Coronary artery (tissue), 2 donors: ENCODE measurements at regions not wholly inside any gene's neighbourhood (a gene's known extent, or its start where the extent isn't known, plus 50 kb on each side); places are given as distances from the start of the nearest gene placed in this dataset.
"Not testable (repeated sequence)": the region's sequence is repeated elsewhere in the genome, so short reads cannot be mapped to it uniquely, and the experiment has no call there.

Experiments used
- DNase-seq: peaks from one replicate; pipeline ENCODE4 v3.0.0-alpha.2; 2017; ENCODE audit warnings: low spot score
- H3K27ac ChIP-seq, 2 donors: fragments of 200-600 bp; sonication (generic); one replicate each; pipeline ENCODE4 v1.5.1; 2016 to 2019
- H3K4me3 ChIP-seq: fragments of 200-600 bp; sonication (generic); 2 replicates; pipeline ENCODE4 v1.5.1; 2016; ENCODE audit warnings: mild to moderate bottlenecking, moderate library complexity
- TF ChIP-seq, protein P1 (sequence below): fragments of 200-600 bp; sonication (generic); IDR thresholded peaks from one replicate; pipeline ENCODE4 v1.5.1; 2019; ENCODE audit warnings: antibody characterized with exemption

DNA sequence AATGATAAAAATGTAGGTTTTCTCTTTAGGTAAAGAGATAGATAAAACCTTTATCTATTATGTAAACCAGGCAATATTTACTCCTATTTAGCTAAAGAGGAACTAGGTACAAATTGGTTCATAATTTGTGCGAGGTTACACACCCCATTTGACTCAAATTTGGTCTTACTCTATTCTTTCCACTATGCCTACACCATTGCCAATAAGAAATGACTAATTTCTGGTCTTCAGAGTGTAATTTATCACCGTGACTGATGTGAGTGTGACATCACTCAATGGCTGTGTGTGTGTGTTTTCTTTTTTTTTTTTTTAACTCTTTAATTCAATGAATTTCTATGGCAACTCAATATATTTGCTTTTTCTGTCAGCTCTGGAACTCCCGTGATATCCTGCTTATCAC, 955.8 kb downstream of the TDRD15 start:
- TF ChIP-seq, protein P1, sequence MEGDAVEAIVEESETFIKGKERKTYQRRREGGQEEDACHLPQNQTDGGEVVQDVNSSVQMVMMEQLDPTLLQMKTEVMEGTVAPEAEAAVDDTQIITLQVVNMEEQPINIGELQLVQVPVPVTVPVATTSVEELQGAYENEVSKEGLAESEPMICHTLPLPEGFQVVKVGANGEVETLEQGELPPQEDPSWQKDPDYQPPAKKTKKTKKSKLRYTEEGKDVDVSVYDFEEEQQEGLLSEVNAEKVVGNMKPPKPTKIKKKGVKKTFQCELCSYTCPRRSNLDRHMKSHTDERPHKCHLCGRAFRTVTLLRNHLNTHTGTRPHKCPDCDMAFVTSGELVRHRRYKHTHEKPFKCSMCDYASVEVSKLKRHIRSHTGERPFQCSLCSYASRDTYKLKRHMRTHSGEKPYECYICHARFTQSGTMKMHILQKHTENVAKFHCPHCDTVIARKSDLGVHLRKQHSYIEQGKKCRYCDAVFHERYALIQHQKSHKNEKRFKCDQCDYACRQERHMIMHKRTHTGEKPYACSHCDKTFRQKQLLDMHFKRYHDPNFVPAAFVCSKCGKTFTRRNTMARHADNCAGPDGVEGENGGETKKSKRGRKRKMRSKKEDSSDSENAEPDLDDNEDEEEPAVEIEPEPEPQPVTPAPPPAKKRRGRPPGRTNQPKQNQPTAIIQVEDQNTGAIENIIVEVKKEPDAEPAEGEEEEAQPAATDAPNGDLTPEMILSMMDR, result no peak
- no peak for DNase-seq
- Histone ChIP-seq H3K4me3 (no peak overlapping the region), H3K27ac (no peak overlapping the region)

DNA sequence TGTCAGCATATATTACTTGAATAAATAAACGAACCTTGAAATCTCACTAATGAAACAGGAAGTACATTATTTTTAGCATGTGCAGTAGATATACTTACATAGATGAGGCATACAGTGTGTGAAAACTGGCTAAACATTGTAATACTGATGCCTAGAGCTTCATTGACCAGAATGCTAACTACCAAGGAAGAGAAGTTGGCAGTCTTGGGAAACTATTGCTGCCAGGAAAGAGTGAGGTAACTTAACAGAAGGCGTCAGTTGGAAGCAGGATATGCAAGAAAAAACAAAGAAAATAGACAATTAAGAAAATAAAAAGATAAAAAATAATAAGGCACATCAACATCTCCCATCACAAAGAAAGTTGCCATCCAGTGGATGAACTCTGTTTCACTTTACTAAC, 963.0 kb downstream of the TDRD15 start:
- TF ChIP-seq, protein P1, result no peak
- no peak overlapping the region for H3K27ac ChIP-seq
- no peak overlapping the region for H3K4me3 ChIP-seq
- no peak for DNase-seq

DNA sequence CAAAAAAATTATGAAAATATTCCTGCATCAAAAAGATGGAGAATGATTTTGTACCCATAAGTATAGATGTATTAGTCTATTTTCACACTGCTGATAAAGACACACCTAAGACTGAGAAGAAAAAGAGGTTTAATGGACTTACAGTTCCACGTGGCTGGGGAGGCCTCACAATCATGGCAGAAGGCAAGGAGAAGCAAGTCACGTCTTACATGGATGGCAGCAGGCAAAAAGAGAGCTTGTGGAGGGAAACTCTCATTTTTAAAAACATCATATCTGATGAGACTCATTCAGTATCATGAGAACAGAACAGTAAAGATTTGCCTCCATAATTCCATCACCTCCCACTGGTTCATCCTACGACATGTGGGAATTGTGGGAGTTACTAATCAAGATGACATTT, 979.8 kb downstream of the TDRD15 start:
- not testable (repeated sequence) for DNase-seq, H3K27ac ChIP-seq, H3K4me3 ChIP-seq

DNA sequence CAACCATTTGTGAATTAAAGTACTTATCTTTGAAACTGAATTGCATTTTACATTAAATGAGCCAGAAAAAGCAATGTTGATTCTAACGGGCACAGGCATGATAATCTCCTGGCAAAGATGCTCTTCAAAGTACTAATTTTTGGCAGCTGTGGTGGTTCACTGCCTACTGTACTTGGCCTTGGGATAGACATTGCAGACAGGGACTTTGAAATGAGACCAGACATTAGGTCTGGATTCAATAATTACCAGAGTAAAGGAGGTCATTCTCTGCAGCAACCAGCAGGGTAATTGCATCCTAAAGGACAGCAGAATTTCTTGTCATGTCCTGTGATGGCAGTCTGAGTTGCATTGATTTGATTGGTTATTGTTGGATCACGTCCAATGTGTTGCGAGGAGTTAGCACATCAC, 986.5 kb downstream of the TDRD15 start:
- TF ChIP-seq, protein P1, result no peak
- Histone ChIP-seq H3K4me3 (no peak overlapping the region), H3K27ac (no peak overlapping the region)
- DNase-seq, result no peak

DNA sequence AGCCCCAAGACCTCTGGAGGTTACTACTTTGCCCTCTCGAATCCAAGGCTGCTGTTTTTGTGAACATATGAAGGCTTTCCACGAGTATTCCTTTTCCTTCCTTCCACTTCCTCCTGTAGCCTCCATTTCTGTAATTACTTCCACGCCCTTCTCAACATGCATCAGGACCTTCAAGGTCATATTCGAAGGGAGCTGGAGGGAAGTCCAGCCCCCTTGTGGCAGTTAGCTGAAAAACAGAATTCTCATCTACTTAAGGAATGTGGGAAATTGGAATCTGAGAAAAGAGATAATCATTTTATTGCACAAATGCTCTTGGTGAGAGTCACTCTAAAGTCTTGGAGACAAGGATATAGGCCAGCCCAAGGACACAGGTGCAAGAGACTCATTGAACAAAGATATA, 1000.2 kb downstream of the TDRD15 start:
- TF ChIP-seq, protein P1, result no peak
- DNase-seq, result no peak
- no peak overlapping the region for H3K4me3 ChIP-seq
- no peak overlapping the region for H3K27ac ChIP-seq

DNA sequence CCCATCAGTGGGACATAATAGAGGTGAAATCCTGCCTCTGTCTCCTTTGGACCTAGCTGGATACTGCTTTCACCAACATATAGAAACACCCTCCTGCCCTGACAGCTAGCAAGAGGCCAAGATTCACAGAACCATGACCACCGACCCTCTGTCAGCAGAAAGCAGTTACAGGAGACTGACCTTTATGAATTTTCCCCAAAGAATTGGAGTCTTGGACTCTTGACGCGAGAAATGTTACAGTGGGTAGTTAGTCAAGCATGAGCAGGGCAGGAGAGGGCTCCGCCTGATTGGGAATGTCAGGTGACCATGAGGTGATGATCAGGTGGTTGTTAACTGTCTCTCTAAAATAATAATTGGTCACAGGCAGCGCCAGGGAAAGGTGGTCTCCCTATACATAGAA, 1002.3 kb downstream of the TDRD15 start:
- TF ChIP-seq, protein P1, result no peak
- H3K4me3 ChIP-seq, result no peak overlapping the region
- no peak overlapping the region for H3K27ac ChIP-seq
- DNase-seq, result no peak

DNA sequence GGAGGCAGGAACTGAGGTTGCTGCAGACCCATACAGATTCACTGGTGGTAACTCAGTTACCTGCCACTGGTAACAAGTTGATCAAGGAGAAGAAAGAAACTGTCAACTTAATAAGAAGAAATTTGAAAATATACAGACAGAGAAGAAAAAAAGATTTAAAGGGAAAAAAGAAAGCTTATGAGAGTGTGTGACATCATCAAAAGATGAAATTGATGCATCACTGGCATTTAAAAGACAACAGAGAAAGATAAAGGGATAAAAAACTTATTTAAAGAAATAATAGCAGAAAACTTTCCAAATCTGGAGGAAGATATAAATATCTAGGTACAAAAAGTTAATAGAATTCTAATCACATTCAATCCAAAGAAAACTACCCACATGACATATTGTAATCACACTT, 1003.2 kb downstream of the TDRD15 start:
- Histone ChIP-seq H3K27ac (no peak overlapping the region), H3K4me3 (no peak overlapping the region)
- TF ChIP-seq, protein P1, result no peak
- DNase-seq, result no peak

DNA sequence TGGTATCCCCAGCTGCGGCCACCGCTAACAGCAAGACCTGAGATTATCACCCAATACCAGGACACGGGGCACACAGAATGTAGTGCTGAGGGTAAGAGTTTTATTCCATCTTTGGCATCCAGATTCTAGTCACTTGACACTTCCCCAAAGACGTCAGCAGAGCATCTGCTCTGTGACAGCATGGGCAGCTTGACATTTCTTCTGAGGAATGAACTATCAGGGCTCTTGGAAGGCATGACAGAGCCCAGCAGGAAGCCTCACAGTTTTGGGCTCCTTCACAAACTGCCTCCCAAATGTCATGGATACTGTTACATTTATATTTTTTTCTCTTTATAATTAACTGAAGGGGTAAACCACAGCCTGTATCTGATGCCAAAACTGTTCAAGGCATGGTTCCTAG, 1010.7 kb downstream of the TDRD15 start:
- Histone ChIP-seq H3K27ac (no peak overlapping the region), H3K4me3 (no peak overlapping the region)
- TF ChIP-seq, protein P1, result no peak
- DNase-seq, result no peak
